Gastroesophageal sphincter (tissue), 3 donors: ENCODE measurements at regions not wholly inside any gene's neighbourhood (a gene's known extent, or its start where the extent isn't known, plus 50 kb on each side); places are given as distances from the start of the nearest gene placed in this dataset.

Source experiments
- POLR2A ChIP-seq, 2 donors: fragments of 450-650 bp; IDR thresholded peaks; one replicate each; pipeline ENCODE4 v1.6.1; 2017; ENCODE audit warnings: antibody characterized with exemption in 2 of 2, mild to moderate bottlenecking in 2 of 2, moderate library complexity in 1 of 2
- TF ChIP-seq, protein P1 (sequence below), 4 experiments: fragments of 200-600 bp in 2 of 4; fragments of 450-650 bp in 2 of 4; sonication (generic) in 1 of 4; IDR thresholded peaks; one replicate each; pipeline ENCODE4 v1.5.1; 2017 to 2019; ENCODE audit warnings: antibody characterized with exemption in 4 of 4, mild to moderate bottlenecking in 2 of 4, moderate library complexity in 2 of 4

GRCh38 chr10:25120188-25120587, 54.6 kb upstream of the GPR158 start:
- TF ChIP-seq, protein P1, sequence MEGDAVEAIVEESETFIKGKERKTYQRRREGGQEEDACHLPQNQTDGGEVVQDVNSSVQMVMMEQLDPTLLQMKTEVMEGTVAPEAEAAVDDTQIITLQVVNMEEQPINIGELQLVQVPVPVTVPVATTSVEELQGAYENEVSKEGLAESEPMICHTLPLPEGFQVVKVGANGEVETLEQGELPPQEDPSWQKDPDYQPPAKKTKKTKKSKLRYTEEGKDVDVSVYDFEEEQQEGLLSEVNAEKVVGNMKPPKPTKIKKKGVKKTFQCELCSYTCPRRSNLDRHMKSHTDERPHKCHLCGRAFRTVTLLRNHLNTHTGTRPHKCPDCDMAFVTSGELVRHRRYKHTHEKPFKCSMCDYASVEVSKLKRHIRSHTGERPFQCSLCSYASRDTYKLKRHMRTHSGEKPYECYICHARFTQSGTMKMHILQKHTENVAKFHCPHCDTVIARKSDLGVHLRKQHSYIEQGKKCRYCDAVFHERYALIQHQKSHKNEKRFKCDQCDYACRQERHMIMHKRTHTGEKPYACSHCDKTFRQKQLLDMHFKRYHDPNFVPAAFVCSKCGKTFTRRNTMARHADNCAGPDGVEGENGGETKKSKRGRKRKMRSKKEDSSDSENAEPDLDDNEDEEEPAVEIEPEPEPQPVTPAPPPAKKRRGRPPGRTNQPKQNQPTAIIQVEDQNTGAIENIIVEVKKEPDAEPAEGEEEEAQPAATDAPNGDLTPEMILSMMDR (IDR thresholded peaks at IDR 0.05), result no peak
- no peak for TF ChIP-seq POLR2A (IDR thresholded peaks at IDR 0.05)
